OCI-LY7 (cell line): ENCODE measurements at regions not wholly inside any gene's neighbourhood (a gene's known extent, or its start where the extent isn't known, plus 50 kb on each side); places are given as distances from the start of the nearest gene placed in this dataset.

Source experiments
- BruUV-seq: library from RNA; stranded (reverse); fragments of 400-500 nt; replicated peaks from 2 replicates; lab custom pipeline; 2021; lab: Mats Ljungman, UMichigan
- CTCF ChIA-PET: fragments of 300-600 bp; sonication (Branson Sonifier 250); formaldehyde crosslinking; loops from one replicate; lab custom pipeline; 2022; ENCODE audit warnings: antibody characterized with exemption; ENCODE audit not compliant: unreplicated experiment; lab: Charles Lee
- POLR2A ChIA-PET: fragments of 300-600 bp; sonication (Branson Sonifier 250); formaldehyde crosslinking; loops from one replicate; lab custom pipeline; 2022; ENCODE audit warnings: antibody characterized with exemption; lab: Charles Lee
- DNase-seq: peaks from one replicate; pipeline ENCODE4 v3.0.0-alpha.2; 2015; ENCODE audit warnings: low spot score
- H2AFZ ChIP-seq: fragments of 200-600 bp; sonication (generic), shearing (Covaris generic); 2 replicates; pipeline ENCODE4 v1.6.1; 2014; ENCODE audit warnings: mild to moderate bottlenecking, antibody characterized with exemption, low read length, moderate library complexity
- H3K27ac ChIP-seq: fragments of 200-600 bp; sonication (generic); 2 replicates; pipeline ENCODE4 v1.5.1; 2014; ENCODE audit warnings: mixed run types, low read depth, mild to moderate bottlenecking, moderate library complexity, low read length, inconsistent platforms; ENCODE audit not compliant: poor library complexity, severe bottlenecking
- H3K36me3 ChIP-seq: fragments of 200-600 bp; sonication (generic); 2 replicates; pipeline ENCODE4 v1.6.1; 2014; ENCODE audit warnings: mild to moderate bottlenecking, antibody characterized with exemption, low read length, moderate library complexity, mixed read lengths; ENCODE audit not compliant: insufficient read depth
- H3K4me1 ChIP-seq: fragments of 200-600 bp; sonication (generic); 2 replicates; pipeline ENCODE4 v1.5.1; 2014; ENCODE audit warnings: mild to moderate bottlenecking, low read length; ENCODE audit not compliant: insufficient read depth, poor library complexity, severe bottlenecking
- H3K4me2 ChIP-seq: fragments of 200-600 bp; sonication (generic); 2 replicates; pipeline ENCODE4 v1.6.1; 2014; ENCODE audit warnings: mild to moderate bottlenecking, low read length
- H3K4me3 ChIP-seq: fragments of 200-600 bp; sonication (generic); 2 replicates; pipeline ENCODE4 v1.5.1; 2014; ENCODE audit warnings: mild to moderate bottlenecking, low read depth, low read length; ENCODE audit not compliant: poor library complexity, severe bottlenecking
- H3K79me2 ChIP-seq: fragments of 200-600 bp; sonication (generic); 2 replicates; pipeline ENCODE4 v1.6.1; 2016; ENCODE audit warnings: low read depth, mild to moderate bottlenecking, low read length, moderate library complexity, mixed read lengths; ENCODE audit not compliant: insufficient read depth
- H3K9me2 ChIP-seq: fragments of 200-600 bp; sonication (generic); 2 replicates; pipeline ENCODE4 v1.6.1; 2016; ENCODE audit warnings: mild to moderate bottlenecking, low read length, mixed read lengths; ENCODE audit not compliant: insufficient read depth
- H3K9me3 ChIP-seq: fragments of 200-600 bp; sonication (generic); 2 replicates; pipeline ENCODE4 v1.6.1; 2014; ENCODE audit warnings: mild to moderate bottlenecking, mixed run types, low read length, mixed read lengths
- H4K20me1 ChIP-seq: fragments of 200-600 bp; sonication (generic); 2 replicates; pipeline ENCODE4 v1.6.1; 2014; ENCODE audit warnings: mild to moderate bottlenecking, antibody characterized with exemption, low read length, moderate library complexity, mixed read lengths; ENCODE audit not compliant: insufficient read depth
- CTCF ChIP-seq: fragments of 200-600 bp; sonication (generic); conservative IDR thresholded peaks from 2 replicates; pipeline ENCODE4 v1.5.1; 2014; ENCODE audit warnings: mild to moderate bottlenecking, antibody characterized with exemption, low read length, moderate library complexity, mixed read lengths
- EZH2phosphoT487 ChIP-seq: fragments of 200-600 bp; sonication (generic); IDR thresholded peaks from 2 replicates; pipeline ENCODE4 v1.6.1; 2018; ENCODE audit warnings: low read depth, borderline replicate concordance, mild to moderate bottlenecking, mixed run types, antibody characterized with exemption, low read length, moderate library complexity, mixed read lengths
- intact Hi-C: fragments of 100-400 bp; cut with micrococcal nuclease; formaldehyde crosslinking; loops from one replicate; pipeline ENCODE4 v1.10.0; 2022; ENCODE audit not compliant: unreplicated experiment

- ChIA-PET POLR2A (no interaction called here), CTCF (no interaction called here)
- Histone ChIP-seq H3K4me3 (peak overlapping the region; percentile 29), H2AFZ (peak overlapping the region; percentile 99), H3K9me2 (no peaks in the 10 kb centered on the region), H3K27ac (no peak overlapping the region), H3K36me3 (no peaks in the 10 kb centered on the region), H4K20me1 (no peaks in the 10 kb centered on the region), H3K4me1 (peaks cover 22% of the 10 kb centered on the region), H3K9me3 (no peaks in the 10 kb centered on the region), H3K79me2 (no peaks in the 10 kb centered on the region), H3K4me2 (peak overlapping the region; percentile 58)
- no peak for TF ChIP-seq CTCF
- no peak for TF ChIP-seq EZH2phosphoT487
- DNase-seq = peak; percentile 59
- intact Hi-C loops = no loop called here
- BruUV-seq = no TSS peak
Measured at GRCh38 chr10:3668276-3668965, 116.6 kb downstream of the KLF6 start.

GRCh38 chr10:3666525-3667302 is 118.3 kb downstream of the KLF6 start:
- H2AFZ ChIP-seq = no peak overlapping the region
- intact Hi-C loops = no loop called here
- H3K9me2 ChIP-seq = no peaks in the 10 kb centered on the region
- H4K20me1 ChIP-seq = no peaks in the 10 kb centered on the region
- no peak for DNase-seq
- TF ChIP-seq CTCF (no peak), EZH2phosphoT487 (no peak)
- POLR2A ChIA-PET = interaction anchor here (1.1 kb wide), 1 partner anchor 11 kb away, joined by 4 read pairs; no protein-coding TSS in a partner anchor
- H3K79me2 ChIP-seq = no peaks in the 10 kb centered on the region
- no peaks in the 10 kb centered on the region for H3K9me3 ChIP-seq
- H3K4me3 ChIP-seq = no peak overlapping the region
- H3K27ac ChIP-seq = no peak overlapping the region
- H3K36me3 ChIP-seq = no peaks in the 10 kb centered on the region
- peaks cover 22% of the 10 kb centered on the region for H3K4me1 ChIP-seq
- no TSS peak for BruUV-seq
- no peak overlapping the region for H3K4me2 ChIP-seq
- CTCF ChIA-PET = no interaction called here
